Upper lobe of right lung (tissue), 1 donor: ENCODE measurements at regions not wholly inside any gene's neighbourhood (a gene's known extent, or its start where the extent isn't known, plus 50 kb on each side); places are given as distances from the start of the nearest gene placed in this dataset.

Experiments used
- ATAC-seq: fragments of 200-7000 bp; cut with Tn5 transposase; one replicate; pipeline ENCODE4 v1.9.1; 2020; ENCODE audit warnings: mild to moderate bottlenecking, moderate library complexity
- DNase-seq: peaks from one replicate; pipeline ENCODE4 v3.0.0-alpha.2; 2020
- H3K27ac ChIP-seq: fragments of 200-600 bp; one replicate; pipeline ENCODE4 v1.8.0; 2022
- H3K27me3 ChIP-seq: fragments of 200-600 bp; one replicate; pipeline ENCODE4 v1.8.0; 2022; ENCODE audit warnings: mild to moderate bottlenecking
- H3K36me3 ChIP-seq: fragments of 200-600 bp; one replicate; pipeline ENCODE4 v1.8.0; 2022
- H3K4me1 ChIP-seq: fragments of 200-600 bp; one replicate; pipeline ENCODE4 v1.8.0; 2022
- H3K4me3 ChIP-seq: fragments of 200-600 bp; one replicate; pipeline ENCODE4 v1.8.0; 2022; ENCODE audit warnings: mild to moderate bottlenecking
- H3K9me3 ChIP-seq: fragments of 200-600 bp; one replicate; pipeline ENCODE4 v1.8.0; 2022
- intact Hi-C: fragments of 100-400 bp; cut with DNase I; formaldehyde crosslinking; loops from one replicate; pipeline ENCODE4 v1.11.0; 2022
- TF ChIP-seq, protein P1 (sequence below): fragments of 200-600 bp; IDR thresholded peaks from one replicate; pipeline ENCODE4 v1.8.0; 2022; ENCODE audit warnings: antibody characterized with exemption
- donor health status: DM: no; HTN: yes; CAD: no; lungs with severe emphysema.

DNA sequence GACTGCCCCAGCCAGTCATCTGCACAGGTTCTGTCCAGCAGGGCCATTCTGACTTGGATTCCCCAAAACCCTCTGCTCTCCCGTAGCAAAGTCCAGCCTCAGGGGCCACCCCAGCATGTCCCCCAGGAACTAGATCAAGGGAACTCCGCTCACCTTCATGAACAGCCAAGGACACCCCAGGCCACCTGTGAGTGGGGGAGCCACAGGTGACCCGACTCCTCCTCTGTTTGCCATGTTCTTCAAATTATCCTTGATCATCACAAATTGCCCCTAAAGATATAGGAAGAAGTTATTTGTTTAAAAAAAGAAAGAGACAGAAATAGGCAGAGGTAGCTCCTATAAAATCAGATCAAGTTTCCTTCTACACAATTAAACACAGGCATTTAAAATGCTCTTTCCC is 475.0 kb downstream of the MATN1 start:
- peaks cover 8% of the 10 kb centered on the region for H3K27me3 ChIP-seq
- H3K9me3 ChIP-seq: no peaks in the 10 kb centered on the region
- no peaks in the 10 kb centered on the region for H3K36me3 ChIP-seq
- no peak overlapping the region for H3K4me3 ChIP-seq
- H3K4me1 ChIP-seq: no peaks in the 10 kb centered on the region
- ATAC-seq (no peak), DNase-seq (no peak)
- no peak overlapping the region for H3K27ac ChIP-seq
- TF ChIP-seq, protein P1, sequence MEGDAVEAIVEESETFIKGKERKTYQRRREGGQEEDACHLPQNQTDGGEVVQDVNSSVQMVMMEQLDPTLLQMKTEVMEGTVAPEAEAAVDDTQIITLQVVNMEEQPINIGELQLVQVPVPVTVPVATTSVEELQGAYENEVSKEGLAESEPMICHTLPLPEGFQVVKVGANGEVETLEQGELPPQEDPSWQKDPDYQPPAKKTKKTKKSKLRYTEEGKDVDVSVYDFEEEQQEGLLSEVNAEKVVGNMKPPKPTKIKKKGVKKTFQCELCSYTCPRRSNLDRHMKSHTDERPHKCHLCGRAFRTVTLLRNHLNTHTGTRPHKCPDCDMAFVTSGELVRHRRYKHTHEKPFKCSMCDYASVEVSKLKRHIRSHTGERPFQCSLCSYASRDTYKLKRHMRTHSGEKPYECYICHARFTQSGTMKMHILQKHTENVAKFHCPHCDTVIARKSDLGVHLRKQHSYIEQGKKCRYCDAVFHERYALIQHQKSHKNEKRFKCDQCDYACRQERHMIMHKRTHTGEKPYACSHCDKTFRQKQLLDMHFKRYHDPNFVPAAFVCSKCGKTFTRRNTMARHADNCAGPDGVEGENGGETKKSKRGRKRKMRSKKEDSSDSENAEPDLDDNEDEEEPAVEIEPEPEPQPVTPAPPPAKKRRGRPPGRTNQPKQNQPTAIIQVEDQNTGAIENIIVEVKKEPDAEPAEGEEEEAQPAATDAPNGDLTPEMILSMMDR: no peak
- intact Hi-C loops: no loop called here

DNA sequence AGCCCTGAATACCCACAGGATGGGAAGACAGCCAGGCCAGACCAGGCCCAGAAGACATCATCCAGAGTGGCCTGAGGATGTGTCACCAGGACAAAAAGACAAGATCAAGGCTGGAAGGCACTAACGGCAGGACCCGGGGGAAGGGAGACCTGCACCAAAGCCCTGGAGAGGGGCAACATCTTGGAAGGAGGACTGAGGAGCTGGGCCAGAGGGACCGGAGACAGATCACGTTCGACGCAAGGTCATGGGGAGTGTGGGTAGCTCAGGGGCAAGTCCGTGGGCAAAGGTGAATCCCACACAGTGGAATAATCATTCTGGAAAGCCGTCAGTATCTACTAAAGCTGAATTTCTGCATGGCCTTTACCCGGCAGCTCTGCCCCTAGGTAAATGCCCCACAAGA is 478.6 kb downstream of the MATN1 start:
- Histone ChIP-seq H3K9me3 (no peaks in the 10 kb centered on the region), H3K4me1 (no peaks in the 10 kb centered on the region), H3K27me3 (peaks cover 14% of the 10 kb centered on the region), H3K36me3 (no peaks in the 10 kb centered on the region), H3K4me3 (no peak overlapping the region), H3K27ac (no peak overlapping the region)
- TF ChIP-seq, protein P1: no peak
- DNase-seq: peak; percentile 20
- no peak for ATAC-seq
- intact Hi-C loops: no loop called here

DNA sequence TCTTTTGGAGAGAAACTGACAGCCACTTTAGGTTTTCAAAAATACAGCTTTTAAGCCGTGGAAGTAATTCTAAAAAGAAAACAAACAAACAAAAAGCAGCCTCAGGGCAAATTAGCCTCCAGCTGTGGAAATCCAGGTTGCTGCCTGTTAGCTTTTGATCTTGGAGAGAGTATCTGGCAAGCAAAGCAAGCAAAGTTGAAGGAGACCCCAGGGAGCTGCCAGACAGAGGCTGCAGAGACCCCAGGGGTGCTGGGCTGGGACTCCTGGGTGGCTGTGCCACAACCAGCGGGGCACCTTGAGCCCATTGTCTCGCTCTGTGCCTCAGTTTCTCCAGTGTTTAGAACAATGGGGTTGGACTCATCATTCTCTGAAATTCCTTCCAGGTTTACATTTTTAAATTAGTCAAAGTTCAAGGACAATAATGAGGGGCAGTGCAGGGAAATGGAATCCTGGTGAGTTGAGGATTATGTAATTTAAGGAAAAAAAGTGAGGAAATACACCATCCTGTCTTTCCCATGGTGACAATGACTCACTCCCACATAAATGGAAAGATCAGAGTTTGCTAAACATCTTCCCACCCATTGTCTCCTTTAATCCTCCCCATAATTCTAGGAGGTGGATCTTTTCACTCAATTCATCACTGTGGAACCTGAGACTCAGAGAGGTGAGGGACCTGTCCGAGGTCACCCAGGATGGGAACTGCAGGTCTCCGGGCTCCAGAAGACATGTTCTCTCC is 480.5 kb downstream of the MATN1 start:
- Histone ChIP-seq H3K9me3 (no peaks in the 10 kb centered on the region), H3K27me3 (peaks cover 14% of the 10 kb centered on the region), H3K4me3 (no peak overlapping the region), H3K4me1 (no peaks in the 10 kb centered on the region), H3K27ac (no peak overlapping the region), H3K36me3 (no peaks in the 10 kb centered on the region)
- intact Hi-C loops: no loop called here
- ATAC-seq: no peak
- TF ChIP-seq, protein P1: no peak
- DNase-seq: peak; percentile 21

DNA sequence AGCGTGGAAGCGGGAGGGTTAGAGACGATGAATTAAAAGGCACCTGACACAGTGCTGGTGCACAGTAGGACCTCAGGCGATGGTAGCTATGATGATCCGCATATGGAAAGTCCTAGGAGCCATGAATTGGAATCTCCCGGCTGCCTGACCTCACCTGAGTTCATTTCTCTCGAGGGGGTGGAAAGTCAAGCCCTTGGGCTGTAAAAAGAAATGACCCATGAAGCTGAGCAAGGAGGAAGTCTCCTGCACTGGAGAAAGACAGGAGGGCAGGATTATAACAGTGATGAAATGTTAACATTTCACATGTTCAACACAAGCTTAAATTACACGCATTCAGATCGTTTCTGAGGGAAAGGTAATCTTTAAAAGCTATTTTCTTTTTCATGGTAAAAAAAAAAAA is 481.2 kb downstream of the MATN1 start:
- intact Hi-C loops: no loop called here
- H3K27ac ChIP-seq: no peak overlapping the region
- H3K4me3 ChIP-seq: no peak overlapping the region
- DNase-seq (peak; percentile 18), ATAC-seq (no peak)
- peaks cover 14% of the 10 kb centered on the region for H3K27me3 ChIP-seq
- H3K36me3 ChIP-seq: no peaks in the 10 kb centered on the region
- no peaks in the 10 kb centered on the region for H3K4me1 ChIP-seq
- no peaks in the 10 kb centered on the region for H3K9me3 ChIP-seq
- TF ChIP-seq, protein P1: no peak

DNA sequence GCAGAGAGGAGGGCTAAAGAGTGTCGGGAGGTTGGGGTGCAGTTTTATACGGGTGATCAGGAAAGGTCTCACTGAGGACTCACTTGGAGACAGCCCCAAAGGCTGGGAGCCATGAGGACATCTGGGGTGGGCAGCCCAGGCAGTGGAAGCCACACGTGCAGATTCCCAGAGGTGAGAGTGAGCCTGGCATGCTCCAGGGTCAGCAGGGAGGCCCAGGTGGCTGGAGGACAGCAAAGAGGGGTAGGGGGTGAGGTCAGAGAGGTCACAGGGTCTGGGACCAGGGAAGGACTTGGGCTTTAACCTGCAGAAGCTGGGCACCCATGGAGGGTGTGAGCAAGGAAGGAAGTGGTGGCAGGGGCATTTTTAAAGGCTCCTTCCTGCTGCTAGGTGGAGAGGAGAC is 481.7 kb downstream of the MATN1 start:
- H3K27me3 ChIP-seq: peaks cover 14% of the 10 kb centered on the region

More for the DNA sequence above, 481.7 kb downstream of the MATN1 start:
- DNase-seq (no peak), ATAC-seq (no peak)
- Histone ChIP-seq H3K36me3 (no peaks in the 10 kb centered on the region), H3K4me1 (no peaks in the 10 kb centered on the region), H3K4me3 (no peak overlapping the region), H3K27ac (no peak overlapping the region), H3K9me3 (no peaks in the 10 kb centered on the region)
- TF ChIP-seq, protein P1: no peak
- intact Hi-C loops: no loop called here
